ENCODE measurements at regions not wholly inside any gene's neighbourhood (a gene's known extent, or its start where the extent isn't known, plus 50 kb on each side); places are given as distances from the start of the nearest gene placed in this dataset.
"Not testable (repeated sequence)": the region's sequence is repeated elsewhere in the genome, so short reads cannot be mapped to it uniquely, and the experiment has no call there.

- intact Hi-C loops (cut with micrococcal nuclease): no loop called here
Observed at GRCh38 chr4:37771771-37772170, 54.7 kb upstream of the PGM2 start.

- intact Hi-C loops (cut with micrococcal nuclease): no loop called here
Observed at GRCh38 chr4:37770016-37770415, 56.5 kb upstream of the PGM2 start.

- intact Hi-C loops (cut with micrococcal nuclease): no loop called here
Observed at GRCh38 chr4:37769391-37769989, 57.0 kb upstream of the PGM2 start.

DNA sequence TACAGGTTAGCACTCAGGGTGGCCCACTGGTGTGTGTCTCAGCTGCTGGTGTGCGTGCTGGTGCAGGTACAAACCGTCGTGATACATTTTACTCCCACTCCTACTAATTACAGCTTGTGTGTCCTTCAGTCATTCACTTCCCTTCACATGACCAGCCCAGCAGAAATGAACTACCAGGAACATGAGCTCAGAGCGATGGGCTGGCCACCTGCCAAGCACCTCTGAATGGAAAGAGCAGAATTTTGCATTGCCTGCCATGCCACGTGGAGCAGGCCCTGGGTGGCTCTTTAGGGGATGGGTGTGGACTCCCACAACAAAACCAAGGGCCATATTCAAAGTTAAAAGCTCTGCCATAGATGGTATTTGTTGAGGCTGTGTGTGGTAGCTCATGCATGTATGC lies 58.9 kb upstream of the PGM2 start:
- intact Hi-C loops (cut with micrococcal nuclease): no loop called here

DNA sequence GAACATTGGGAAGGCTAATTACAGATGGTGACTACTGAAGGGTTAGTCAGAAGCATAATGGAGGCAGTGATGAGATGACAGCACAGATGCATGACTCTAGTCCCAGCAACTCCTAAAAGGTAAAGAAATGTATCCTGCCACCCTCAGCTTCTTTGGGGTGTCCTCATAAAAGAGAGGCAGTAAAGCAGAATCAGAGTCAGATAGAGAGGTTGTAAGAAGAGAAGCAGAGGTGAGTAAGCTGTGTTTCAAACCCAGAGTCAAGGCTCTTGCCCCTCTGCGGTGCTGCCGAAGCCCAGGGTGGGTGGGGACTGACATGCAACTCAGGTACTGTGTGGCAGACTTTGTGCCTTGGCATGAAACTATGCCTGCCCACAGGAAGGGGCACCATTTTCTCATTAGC lies 59.5 kb upstream of the PGM2 start:
- intact Hi-C loops (cut with micrococcal nuclease): no loop called here

- intact Hi-C loops (cut with micrococcal nuclease): no loop called here
Observed at GRCh38 chr4:37765741-37766140, 60.7 kb upstream of the PGM2 start.

GRCh38 chr4:37763831-37764230 lies 62.7 kb upstream of the PGM2 start:
- intact Hi-C loops (cut with micrococcal nuclease): loop anchor here (5.0 kb wide), 1 partner anchor 77 kb away; the partner anchor contains the start of gene RELL1

- intact Hi-C loops (cut with micrococcal nuclease): loop anchor here (5.0 kb wide), 1 partner anchor 76 kb away; the partner anchor contains the start of gene RELL1
Observed at GRCh38 chr4:37762991-37763368, 63.5 kb upstream of the PGM2 start.

- intact Hi-C loops (cut with micrococcal nuclease): loop anchor here (5.0 kb wide), 1 partner anchor 75 kb away; the partner anchor contains the start of gene RELL1
Observed at GRCh38 chr4:37762294-37762990, 64.0 kb upstream of the PGM2 start.

- intact Hi-C loops (cut with micrococcal nuclease): loop anchor here (5.0 kb wide), 1 partner anchor 74 kb away; the partner anchor contains the start of gene RELL1
Observed at GRCh38 chr4:37760840-37761239, 65.6 kb upstream of the PGM2 start.

- intact Hi-C loops (cut with micrococcal nuclease): loop anchor here (2.0 to 5.0 kb wide), 2 partner anchors 43 to 73 kb away; partner anchors contain the start of gene RELL1
Observed at GRCh38 chr4:37759833-37760232, 66.7 kb upstream of the PGM2 start.

- intact Hi-C loops (cut with micrococcal nuclease): loop anchor here (2.0 kb wide), 1 partner anchor 41 kb away; no protein-coding TSS in a partner anchor
Observed at GRCh38 chr4:37758226-37758625, 68.3 kb upstream of the PGM2 start.

DNA sequence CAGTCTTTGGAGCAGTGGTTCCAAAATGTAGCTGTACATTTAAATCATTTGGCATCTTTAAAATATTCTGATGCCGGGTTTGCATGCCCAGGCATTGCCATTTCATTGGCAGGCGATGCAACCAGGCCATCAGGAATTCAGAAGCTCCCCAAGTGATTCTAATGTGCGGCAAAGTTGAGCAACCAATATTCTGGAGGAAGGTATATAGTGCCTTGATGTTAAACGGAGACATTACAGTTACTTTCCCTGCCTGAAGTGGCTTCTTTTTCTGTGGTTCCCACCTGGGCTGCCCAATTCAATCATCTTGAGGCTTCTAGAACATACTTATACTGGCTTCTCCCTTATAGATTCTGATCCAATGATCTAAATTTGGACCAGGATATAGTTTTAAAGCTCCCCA lies 68.7 kb upstream of the PGM2 start:
- intact Hi-C loops (cut with micrococcal nuclease): loop anchor here (2.0 kb wide), 1 partner anchor 41 kb away; no protein-coding TSS in a partner anchor

- intact Hi-C loops (cut with micrococcal nuclease): no loop called here
Observed at GRCh38 chr4:37757121-37757520, 69.4 kb upstream of the PGM2 start.

- intact Hi-C loops (cut with micrococcal nuclease): no loop called here
Observed at GRCh38 chr4:37754410-37755185, 68.4 kb upstream of the RELL1 start.

DNA sequence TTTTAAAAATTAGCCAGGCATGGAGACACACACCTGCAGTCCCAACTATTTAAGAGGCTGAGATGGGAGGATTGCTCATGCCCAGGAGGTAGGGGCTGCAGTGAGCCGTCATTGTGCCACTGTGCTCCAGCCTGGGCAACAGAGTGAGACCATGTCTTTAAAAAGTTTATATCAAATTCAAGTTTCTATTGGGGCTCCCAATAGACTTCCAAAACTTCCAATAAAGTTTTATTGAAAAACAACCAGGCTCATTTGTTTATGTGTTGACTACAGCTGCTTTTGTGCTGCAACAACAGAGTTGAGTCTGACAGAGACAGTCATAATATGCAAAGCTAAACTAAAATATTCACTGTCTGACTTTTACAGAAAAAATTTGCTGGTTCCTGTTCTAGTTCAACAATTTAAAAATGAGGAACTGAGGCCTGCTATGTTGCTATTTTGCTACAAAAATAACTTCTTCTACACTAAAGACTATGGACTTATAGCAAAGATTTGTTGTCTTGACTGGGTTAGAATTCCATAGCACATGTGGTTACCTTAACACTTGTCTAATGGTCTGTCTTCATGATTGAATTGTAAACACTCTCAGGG lies 63.3 kb upstream of the RELL1 start:
- intact Hi-C loops (cut with micrococcal nuclease): no loop called here

DNA sequence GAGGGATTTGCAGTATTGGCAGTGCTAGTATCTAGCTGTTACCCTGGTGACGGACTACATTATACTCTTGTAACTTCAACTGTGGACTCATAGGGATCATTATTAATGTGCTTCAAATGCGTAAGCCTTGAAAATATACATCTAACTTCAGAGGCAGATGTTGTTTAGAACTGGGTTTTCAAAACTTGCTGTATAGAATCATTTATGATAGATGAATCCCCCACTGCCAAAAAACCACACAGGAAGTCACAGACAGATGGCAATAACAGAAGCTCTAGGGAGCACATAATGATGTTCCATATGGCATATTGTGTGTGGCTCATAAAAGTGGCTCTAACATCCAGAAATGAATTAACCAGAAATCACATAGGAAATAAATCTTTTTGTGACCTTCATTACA lies 62.3 kb upstream of the RELL1 start:
- intact Hi-C loops (cut with micrococcal nuclease): no loop called here

GRCh38 chr4:37747772-37748330 lies 61.7 kb upstream of the RELL1 start:
- intact Hi-C loops (cut with micrococcal nuclease): no loop called here

GRCh38 chr4:37746852-37747251 lies 60.7 kb upstream of the RELL1 start:
- intact Hi-C loops (cut with micrococcal nuclease): not testable (repeated sequence)

DNA sequence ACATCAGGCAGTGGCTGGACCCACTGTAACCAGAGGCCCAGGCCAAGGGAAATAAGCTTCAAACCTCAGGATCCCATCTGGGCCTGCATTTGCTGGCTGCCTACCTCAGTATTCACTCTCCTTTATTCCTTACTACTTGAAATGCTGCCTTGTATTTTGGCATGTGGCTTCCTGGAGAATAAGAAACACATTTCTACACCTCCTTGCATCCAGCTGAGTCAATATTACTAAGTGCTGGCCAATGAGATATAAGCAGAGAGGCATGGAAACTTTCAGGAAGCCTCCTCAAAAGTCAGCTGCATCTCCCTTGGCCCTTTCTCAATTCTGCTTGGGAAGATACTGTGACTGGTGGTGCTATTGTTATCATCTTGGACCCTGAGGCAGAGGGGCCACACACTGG lies 59.8 kb upstream of the RELL1 start:
- intact Hi-C loops (cut with micrococcal nuclease): no loop called here

GRCh38 chr4:37742149-37742548 lies 56.0 kb upstream of the RELL1 start:
- intact Hi-C loops (cut with micrococcal nuclease): no loop called here

Data from T-helper 1 cell treated with Interleukin-12 subunit alpha and Interleukin-12 subunit beta and Interleukin-4 antibody, amounts not matched to agents 30 ng/mL and 1 ng/mL, for 36 hours (primary cell).